ENCODE measurements at regions not wholly inside any gene's neighbourhood (a gene's known extent, or its start where the extent isn't known, plus 50 kb on each side); places are given as distances from the start of the nearest gene placed in this dataset.
A peak's percentile ranks its signal among the peaks of the same experiment; 100 is the strongest.

DNA sequence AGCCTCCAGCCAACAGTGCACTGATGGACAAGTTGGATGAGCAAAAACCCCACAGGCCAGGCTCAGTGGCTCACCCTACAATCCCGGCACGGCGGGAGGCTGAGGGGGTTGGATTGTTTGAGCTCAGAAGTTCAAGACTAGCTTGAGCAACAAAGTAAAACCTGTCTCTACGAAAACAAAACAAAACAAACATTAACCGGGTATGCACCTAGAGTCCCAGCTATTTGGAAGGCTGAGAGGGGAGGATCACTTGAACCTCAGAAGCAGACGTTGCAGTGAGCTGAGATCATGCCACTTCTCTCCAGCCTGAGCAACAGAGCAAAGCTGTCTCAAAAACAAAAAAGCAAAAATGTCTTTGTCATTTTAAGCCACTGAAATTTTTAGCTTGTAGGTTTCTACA lies 55.1 kb upstream of the DMRT1 start:
- no peak for TF ChIP-seq JUND (IDR thresholded peaks at IDR 0.05; ENCODE audit: low read depth)
- DNase-seq (ENCODE audit: low read depth in 1 of 2, low spot score in 1 of 2) = peak in 1 of 2 experiments; percentile 81
- in situ Hi-C loops (cut with HindIII; ENCODE audit: low pct_unique_long_range_greater_than_20kb, low sequenced_read_pairs) = no loop called here

DNA sequence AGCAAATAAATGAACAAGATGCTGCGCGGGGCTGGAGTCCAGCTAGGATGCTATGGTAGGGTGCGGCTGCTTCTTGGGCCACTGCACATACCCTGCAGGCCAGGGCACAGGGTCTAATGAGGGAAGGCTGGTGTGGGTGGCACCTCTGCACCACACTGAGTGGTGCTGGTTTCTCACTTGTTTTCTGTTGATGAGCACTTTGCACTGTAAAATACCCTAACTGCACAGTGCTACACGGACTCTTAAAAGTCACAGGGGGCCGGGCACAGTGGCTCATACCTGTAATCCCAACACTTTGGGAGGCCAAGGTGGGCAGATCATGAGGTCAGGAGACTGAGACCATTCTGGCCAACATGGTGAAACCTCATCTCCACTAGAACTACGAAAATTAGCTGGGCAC lies 52.7 kb upstream of the DMRT1 start:
- TF ChIP-seq JUND (IDR thresholded peaks at IDR 0.05; ENCODE audit: low read depth) = no peak
- in situ Hi-C loops (cut with HindIII; ENCODE audit: low pct_unique_long_range_greater_than_20kb, low sequenced_read_pairs) = no loop called here
- no peak for DNase-seq (ENCODE audit: low read depth in 1 of 2, low spot score in 1 of 2)
